HT-29 (cell line): ENCODE measurements at regions not wholly inside any gene's neighbourhood (a gene's known extent, or its start where the extent isn't known, plus 50 kb on each side); places are given as distances from the start of the nearest gene placed in this dataset.

Source experiments
- DNase-seq: peaks from one replicate; pipeline ENCODE4 v3.0.0-alpha.2; 2015; ENCODE audit warnings: low spot score

- DNase-seq = no peak
Measured at GRCh38 chr4:180789929-180790328, 1453.3 kb upstream of the TENM3 start.

- no peak for DNase-seq
Measured at GRCh38 chr4:180790471-180790870, 1452.7 kb upstream of the TENM3 start.

- no peak for DNase-seq
Measured at GRCh38 chr4:180792541-180792940, 1450.7 kb upstream of the TENM3 start.

GRCh38 chr4:180794333-180794732 lies 1448.9 kb upstream of the TENM3 start:
- no peak for DNase-seq

GRCh38 chr4:180798036-180798577 lies 1445.1 kb upstream of the TENM3 start:
- no peak for DNase-seq

- DNase-seq = no peak
Measured at GRCh38 chr4:180799798-180800197, 1443.4 kb upstream of the TENM3 start.

- no peak for DNase-seq
Measured at GRCh38 chr4:180805101-180805500, 1438.1 kb upstream of the TENM3 start.

- DNase-seq = no peak
Measured at GRCh38 chr4:180808862-180809261, 1434.3 kb upstream of the TENM3 start.

- no peak for DNase-seq
Measured at GRCh38 chr4:180809439-180809838, 1433.8 kb upstream of the TENM3 start.

GRCh38 chr4:180810581-180810980 lies 1432.6 kb upstream of the TENM3 start:
- DNase-seq = no peak

GRCh38 chr4:180811556-180811955 lies 1431.6 kb upstream of the TENM3 start:
- DNase-seq = no peak

GRCh38 chr4:180812783-180813182 lies 1430.4 kb upstream of the TENM3 start:
- no peak for DNase-seq

GRCh38 chr4:180814875-180815417 lies 1428.3 kb upstream of the TENM3 start:
- no peak for DNase-seq

GRCh38 chr4:180817529-180817928 lies 1425.7 kb upstream of the TENM3 start:
- no peak for DNase-seq

GRCh38 chr4:180823108-180823507 lies 1420.1 kb upstream of the TENM3 start:
- no peak for DNase-seq

- no peak for DNase-seq
Measured at GRCh38 chr4:180827232-180828009, 1415.8 kb upstream of the TENM3 start.

- peak; percentile 57 for DNase-seq
Measured at GRCh38 chr4:180828455-180829018, 1414.7 kb upstream of the TENM3 start.

GRCh38 chr4:180832073-180832472 lies 1411.1 kb upstream of the TENM3 start:
- DNase-seq = peak; percentile 3

GRCh38 chr4:180840142-180840541 lies 1403.1 kb upstream of the TENM3 start:
- DNase-seq = peak; percentile 3

- no peak for DNase-seq
Measured at GRCh38 chr4:180850318-180850940, 1392.8 kb upstream of the TENM3 start.

- DNase-seq = no peak
Measured at GRCh38 chr4:180852738-180853137, 1390.5 kb upstream of the TENM3 start.

- no peak for DNase-seq
Measured at GRCh38 chr4:180855184-180855583, 1388.0 kb upstream of the TENM3 start.
